Motor neuron (in vitro differentiated cells): ENCODE measurements at regions not wholly inside any gene's neighbourhood (a gene's known extent, or its start where the extent isn't known, plus 50 kb on each side); places are given as distances from the start of the nearest gene placed in this dataset.

ENCODE experiments used
- ATAC-seq, 8 experiments: fragments of 200-7000 bp; cut with Tn5 transposase; replicated peaks in 6 of 8; 2 replicates each; pipeline ENCODE4 v1.8.0; 2021; ENCODE audit warnings: mild to moderate bottlenecking in 8 of 8, moderate library complexity in 8 of 8
- H3K27ac ChIP-seq, 2 donors: fragments of 250-450 bp; sonication (Bioruptor Pico); 2 replicates each; pipeline ENCODE4 v1.9.0; 2021; ENCODE audit warnings: antibody characterized with exemption in 2 of 2, mild to moderate bottlenecking in 2 of 2, moderate library complexity in 1 of 2
- H3K4me1 ChIP-seq, 2 donors: fragments of 250-450 bp; sonication (Bioruptor Pico); replicated peaks in 1 of 2; 2 replicates each; pipeline ENCODE4 v1.6.1; 2021; ENCODE audit warnings: antibody characterized with exemption in 2 of 2, mild to moderate bottlenecking in 2 of 2, moderate library complexity in 1 of 2
- H3K4me3 ChIP-seq, 5 donors: fragments of 250-450 bp; sonication (Bioruptor Pico); 2 replicates each; pipeline ENCODE4 v1.9.0; 2021; ENCODE audit warnings: antibody characterized with exemption in 5 of 5, mild to moderate bottlenecking in 5 of 5, moderate library complexity in 4 of 5
- WGBS, 10 experiments: fragments of 450-650 bp; shearing (Covaris generic); methylation state at CpG; one replicate each; pipeline ENCODE4 v1.0.0; 2022; 5-methylcytosine and 5-hydroxymethylcytosine counted together
- in situ Hi-C, 9 experiments: fragments of 400-800 bp; cut with MboI; loops; one replicate each; pipeline ENCODE4 v1.15.0; 2021; ENCODE audit warnings: low sequenced_read_pairs in 9 of 9, low pct_unique_long_range_greater_than_20kb in 2 of 9; ENCODE audit not compliant: unreplicated experiment in 9 of 9

DNA sequence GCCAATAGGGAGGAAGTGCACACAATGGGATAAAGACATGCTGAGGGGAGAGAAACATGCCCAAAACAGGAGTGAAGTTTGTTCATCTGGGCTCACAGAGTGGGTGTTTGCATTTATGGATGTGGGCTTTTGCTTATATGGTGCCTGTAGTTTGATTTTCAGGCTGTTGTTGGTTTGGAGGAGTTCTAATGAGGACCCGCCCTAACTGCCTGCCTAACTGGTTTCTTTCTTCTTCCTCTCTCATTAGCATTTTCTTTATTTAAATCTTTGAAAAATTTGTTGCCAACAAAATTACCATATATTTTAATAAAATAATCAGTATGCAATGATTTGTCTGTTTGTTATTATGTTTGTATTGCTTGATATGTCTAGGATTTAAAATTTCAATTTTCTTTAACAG lies 1965.8 kb downstream of the C4orf33 start:
- WGBS, 10 experiments: 0 to 90% (median 13%) methylated on average over 1 of the region's 1 CpG; no CpG with 5 or more reads in 4 of the 10 experiments
- no peak overlapping the region for H3K27ac ChIP-seq
- no peak overlapping the region for H3K4me3 ChIP-seq
- in situ Hi-C loops: no loop called here
- no peaks in the 10 kb centered on the region for H3K4me1 ChIP-seq
- no peak for ATAC-seq

DNA sequence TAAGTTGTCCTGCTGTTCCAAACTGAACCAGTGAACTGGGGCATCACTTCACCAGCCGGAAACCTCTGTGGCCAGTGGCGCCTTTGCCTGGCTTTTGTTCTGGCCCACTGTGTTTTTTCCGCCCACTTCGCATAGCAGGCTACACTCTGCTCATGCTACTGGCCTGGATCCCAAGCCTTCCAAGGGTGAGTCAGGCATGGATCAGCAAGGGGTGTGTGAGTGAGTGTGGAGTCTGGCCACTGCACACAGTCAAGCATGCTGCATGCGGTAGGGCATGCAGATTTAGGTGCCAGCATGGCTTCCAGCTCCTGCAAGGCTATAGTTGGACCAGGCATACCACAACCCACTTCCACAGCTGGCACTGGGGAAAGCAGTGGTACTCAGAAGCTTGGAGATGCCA lies 1967.9 kb downstream of the C4orf33 start:
- Histone ChIP-seq H3K27ac (no peak overlapping the region), H3K4me3 (no peak overlapping the region), H3K4me1 (no peaks in the 10 kb centered on the region)
- in situ Hi-C loops: no loop called here
- 8 to 100% (median 90%) methylated on average over 2 to 4 of the region's 5 CpGs; no CpG with 5 or more reads in 5 of the 10 experiments for WGBS, 10 experiments
- ATAC-seq: no peak

DNA sequence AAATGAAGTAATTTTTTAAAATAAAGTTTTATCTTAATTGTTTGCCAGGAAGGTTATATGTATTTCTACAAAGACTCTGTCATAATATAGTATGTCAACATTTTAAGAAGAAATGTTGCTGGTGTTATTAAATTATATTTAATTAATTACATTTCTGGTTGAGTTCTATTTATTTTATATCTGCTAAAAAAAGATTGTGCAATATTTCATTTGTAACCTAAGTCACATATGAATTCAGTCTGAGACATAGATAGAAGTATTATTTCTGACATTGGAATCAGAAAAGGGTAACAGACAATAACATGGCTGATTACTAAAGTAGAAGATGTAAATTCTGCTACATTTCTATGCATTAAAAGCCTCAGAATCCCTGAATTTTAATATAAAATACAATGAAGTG lies 1985.1 kb downstream of the C4orf33 start:
- in situ Hi-C loops: no loop called here
- ATAC-seq: no peak

DNA sequence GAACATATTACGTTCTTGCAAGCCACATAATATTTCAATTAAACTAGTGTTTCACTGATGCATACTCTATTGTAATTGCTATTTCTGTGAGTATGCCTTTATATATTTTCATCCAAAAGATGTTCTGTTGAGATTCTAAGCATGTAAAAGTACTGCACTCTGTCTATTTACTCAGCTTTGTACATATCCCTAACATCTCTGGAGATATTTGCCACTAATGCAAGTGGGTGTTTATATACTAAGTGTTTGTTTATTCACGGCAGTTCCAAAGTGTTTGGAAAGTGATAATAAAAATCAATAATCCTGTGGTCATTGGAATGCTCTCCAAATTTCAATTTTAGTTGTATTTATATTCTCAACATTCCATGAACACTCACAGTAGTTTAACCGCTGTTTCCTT lies 1989.0 kb downstream of the C4orf33 start:
- H3K4me1 ChIP-seq: no peaks in the 10 kb centered on the region
- WGBS, 10 experiments: 10 to 100% (median 90%) methylated on average over 1 to 3 of the region's 3 CpGs
- no peak overlapping the region for H3K27ac ChIP-seq
- H3K4me3 ChIP-seq: no peak overlapping the region
- ATAC-seq: peak in 1 of 8 experiments; percentile 68
- in situ Hi-C loops: no loop called here

More for the DNA sequence above, 1985.1 kb downstream of the C4orf33 start:
- Histone ChIP-seq H3K27ac (no peak overlapping the region), H3K4me3 (no peak overlapping the region), H3K4me1 (no peaks in the 10 kb centered on the region)

DNA sequence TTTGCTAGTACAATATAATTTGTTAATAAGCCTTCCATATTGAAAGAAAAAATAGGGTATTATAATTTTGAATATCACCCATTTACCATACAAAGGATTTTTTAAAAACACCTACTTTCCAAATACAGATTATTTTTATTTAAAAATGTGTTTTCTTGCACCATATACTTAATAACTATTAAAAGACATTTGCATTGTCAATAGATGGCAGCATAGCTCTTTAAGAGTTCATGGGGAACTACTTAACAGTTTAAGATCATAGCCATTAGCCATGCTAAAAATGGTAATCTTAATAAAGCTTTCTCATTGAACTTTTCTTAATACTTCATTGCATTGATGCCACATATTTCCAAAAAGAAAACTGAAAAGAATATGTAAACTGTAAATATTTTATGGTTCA lies 1995.9 kb downstream of the C4orf33 start:
- Histone ChIP-seq H3K27ac (no peak overlapping the region), H3K4me1 (peaks cover 0 to 2% of the 10 kb centered on the region in 2 donors), H3K4me3 (no peak overlapping the region)
- in situ Hi-C loops: no loop called here
- ATAC-seq: peak in 1 of 8 experiments; percentile 60

DNA sequence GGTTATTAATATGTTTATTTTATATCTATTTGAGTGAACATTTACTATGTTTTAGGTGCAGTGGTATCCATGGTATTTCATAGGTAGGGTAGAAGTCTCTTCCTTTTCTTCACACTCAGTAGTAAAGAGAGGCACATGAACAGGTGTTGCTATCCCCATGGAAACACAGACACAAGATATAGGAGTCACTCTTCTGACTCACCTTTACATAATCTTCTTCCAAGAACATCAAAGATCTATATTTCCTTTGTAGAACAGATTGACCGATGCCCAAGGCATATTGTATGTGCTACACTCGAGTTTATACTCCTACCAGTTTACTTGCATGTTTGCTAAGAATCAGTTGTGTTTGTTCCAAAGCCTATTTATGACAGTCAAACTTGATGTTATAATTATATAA lies 1997.4 kb downstream of the C4orf33 start:
- 0 to 100% (median 69%) methylated on average over 1 to 2 of the region's 2 CpGs; no CpG with 5 or more reads in 2 of the 10 experiments for WGBS, 10 experiments
- in situ Hi-C loops: no loop called here
- no peak overlapping the region for H3K27ac ChIP-seq
- no peak overlapping the region for H3K4me3 ChIP-seq
- peaks cover 0 to 2% of the 10 kb centered on the region in 2 donors for H3K4me1 ChIP-seq
- no peak for ATAC-seq

DNA sequence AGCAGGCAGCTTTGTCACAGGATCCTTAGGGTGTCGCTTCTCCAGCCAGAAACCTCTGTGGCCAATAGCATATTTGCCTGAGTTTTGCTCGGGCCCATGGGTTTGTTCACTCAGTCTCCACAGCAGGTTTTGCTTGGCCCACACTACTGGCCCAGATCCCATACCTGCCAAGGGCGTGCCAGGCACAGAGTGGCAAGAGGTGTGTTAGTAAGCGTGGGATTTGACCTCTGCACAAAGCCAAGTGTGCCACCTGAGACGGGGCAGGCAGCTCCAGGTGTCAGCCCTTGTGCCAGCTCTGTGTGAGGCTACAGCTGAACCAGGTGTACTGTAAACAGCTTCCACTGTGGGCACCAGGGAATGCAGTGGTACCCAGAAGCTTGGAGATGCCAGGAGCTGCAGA lies 2003.0 kb downstream of the C4orf33 start:
- in situ Hi-C loops: no loop called here
- Histone ChIP-seq H3K4me3 (no peak overlapping the region), H3K27ac (no peak overlapping the region), H3K4me1 (no peaks in the 10 kb centered on the region)
- no peak for ATAC-seq
- 0 to 97% (median 89%) methylated on average over 1 to 4 of the region's 5 CpGs; no CpG with 5 or more reads in 7 of the 10 experiments for WGBS, 10 experiments

DNA sequence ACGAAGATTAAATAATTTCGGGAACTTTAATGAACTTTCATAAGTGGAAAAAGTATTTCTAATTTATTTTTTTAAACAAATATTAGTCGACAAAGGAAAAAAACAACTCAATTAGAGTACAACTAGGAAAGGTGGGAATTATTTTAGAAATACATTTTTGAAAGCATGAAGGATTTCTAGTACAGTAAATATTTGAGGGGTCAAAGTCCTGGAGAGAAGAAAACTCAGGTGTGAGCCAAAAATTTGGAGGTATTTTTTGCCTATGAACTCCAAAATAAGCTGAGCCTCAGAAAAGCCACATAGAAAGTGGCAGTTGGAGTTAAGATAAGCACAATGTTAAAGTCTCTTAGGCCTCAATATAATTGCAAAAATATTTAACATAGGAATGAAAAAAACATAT lies 2017.3 kb downstream of the C4orf33 start:
- Histone ChIP-seq H3K4me1 (no peaks in the 10 kb centered on the region), H3K4me3 (no peak overlapping the region), H3K27ac (no peak overlapping the region)
- in situ Hi-C loops: no loop called here
- ATAC-seq: no peak
- 4 to 100% (median 85%) methylated on average over 1 to 3 of the region's 3 CpGs; no CpG with 5 or more reads in 2 of the 10 experiments for WGBS, 10 experiments

DNA sequence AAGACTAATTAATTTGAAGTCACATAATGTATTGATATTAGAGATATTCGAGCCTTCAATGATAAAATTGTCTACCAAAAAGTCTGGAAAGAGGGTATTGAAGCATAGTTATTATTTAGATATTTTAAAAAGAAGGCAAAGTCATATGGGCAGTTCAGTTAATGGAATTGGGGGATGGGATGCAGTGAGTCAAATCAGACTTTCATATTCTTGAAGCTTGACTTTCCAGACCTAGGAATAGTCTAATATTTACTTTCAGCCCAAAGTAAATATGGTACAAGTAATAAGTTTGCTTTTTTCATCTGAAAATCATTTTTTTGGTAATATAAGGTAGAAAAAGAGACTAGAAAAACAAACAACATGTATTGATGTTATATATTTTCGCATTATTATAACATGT lies 2017.8 kb downstream of the C4orf33 start:
- Histone ChIP-seq H3K4me3 (no peak overlapping the region), H3K4me1 (no peaks in the 10 kb centered on the region), H3K27ac (no peak overlapping the region)
- 0 to 100% (median 82%) methylated on average over 1 to 2 of the region's 2 CpGs; no CpG with 5 or more reads in 1 of the 10 experiments for WGBS, 10 experiments
- ATAC-seq: no peak
- in situ Hi-C loops: no loop called here

DNA sequence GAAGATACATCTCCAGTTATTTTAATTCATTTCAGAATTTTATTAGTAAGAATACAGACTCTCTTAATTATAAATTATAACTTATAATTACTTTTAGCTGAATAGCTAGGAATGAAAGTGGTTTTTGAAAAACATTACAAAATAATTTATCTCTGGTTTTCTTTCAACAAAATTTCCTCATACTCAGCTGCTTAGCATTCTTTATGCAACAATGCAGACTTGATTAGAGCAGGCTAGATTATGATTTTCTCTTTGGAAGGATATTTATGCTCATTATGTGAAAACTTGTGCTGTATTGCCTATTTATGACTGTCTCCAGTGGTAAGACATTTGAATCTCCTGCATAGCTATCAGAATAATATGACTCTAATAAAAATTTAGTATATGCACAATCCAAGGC lies 2023.7 kb downstream of the C4orf33 start:
- in situ Hi-C loops: no loop called here
- no peak overlapping the region for H3K4me3 ChIP-seq
- ATAC-seq: no peak

DNA sequence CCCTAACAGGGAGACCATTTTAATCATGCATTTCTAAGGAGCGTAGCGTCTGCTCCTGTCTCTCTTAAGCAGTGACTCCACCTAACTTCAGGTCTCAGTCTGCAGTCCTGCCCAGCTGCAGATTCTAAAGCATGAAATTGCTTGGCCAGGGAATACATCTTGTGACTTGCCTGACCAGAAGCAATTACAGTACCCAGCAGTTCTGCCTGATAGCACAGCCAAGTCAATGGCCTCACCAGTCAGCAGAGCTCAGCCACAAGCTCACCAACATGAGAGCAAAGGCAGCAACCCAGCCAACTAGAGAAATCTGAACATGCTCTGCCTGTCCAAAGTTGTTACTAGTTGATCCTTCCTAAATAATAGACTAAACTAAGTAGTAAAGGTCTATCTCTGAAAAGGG lies 2011.9 kb upstream of the PCDH10 start:
- H3K4me1 ChIP-seq: no peaks in the 10 kb centered on the region
- H3K27ac ChIP-seq: no peak overlapping the region
- no peak for ATAC-seq
- no peak overlapping the region for H3K4me3 ChIP-seq
- in situ Hi-C loops: no loop called here
- WGBS, 10 experiments: 17 to 100% (median 73%) methylated on average over 2 of the region's 2 CpGs; no CpG with 5 or more reads in 6 of the 10 experiments

More for the DNA sequence above, 2023.7 kb downstream of the C4orf33 start:
- no peaks in the 10 kb centered on the region for H3K4me1 ChIP-seq
- no peak overlapping the region for H3K27ac ChIP-seq

DNA sequence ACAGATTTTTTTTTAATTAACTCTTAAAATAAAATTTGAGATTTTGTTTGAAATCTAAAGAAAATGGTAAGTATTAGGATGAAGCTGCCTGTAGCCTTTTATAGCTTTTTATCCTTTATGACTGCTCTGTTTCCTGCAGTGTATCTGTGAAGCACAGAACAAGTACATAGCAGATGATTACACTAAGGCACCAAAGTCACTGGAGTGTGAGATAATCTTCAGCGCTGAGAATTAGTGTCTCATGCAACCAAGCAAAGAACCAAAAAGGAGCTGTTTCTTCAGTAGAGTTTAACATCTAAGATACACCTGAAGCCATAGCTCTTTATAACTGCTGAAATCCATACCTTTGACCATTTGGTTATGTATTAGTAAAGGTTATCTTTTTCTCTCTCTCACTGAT lies 1989.8 kb upstream of the PCDH10 start:
- WGBS, 10 experiments: 0 to 100% (median 58%) methylated on average over 1 of the region's 1 CpG; no CpG with 5 or more reads in 2 of the 10 experiments
- Histone ChIP-seq H3K4me1 (no peaks in the 10 kb centered on the region), H3K27ac (no peak overlapping the region), H3K4me3 (no peak overlapping the region)
- ATAC-seq: no peak
- in situ Hi-C loops: no loop called here

DNA sequence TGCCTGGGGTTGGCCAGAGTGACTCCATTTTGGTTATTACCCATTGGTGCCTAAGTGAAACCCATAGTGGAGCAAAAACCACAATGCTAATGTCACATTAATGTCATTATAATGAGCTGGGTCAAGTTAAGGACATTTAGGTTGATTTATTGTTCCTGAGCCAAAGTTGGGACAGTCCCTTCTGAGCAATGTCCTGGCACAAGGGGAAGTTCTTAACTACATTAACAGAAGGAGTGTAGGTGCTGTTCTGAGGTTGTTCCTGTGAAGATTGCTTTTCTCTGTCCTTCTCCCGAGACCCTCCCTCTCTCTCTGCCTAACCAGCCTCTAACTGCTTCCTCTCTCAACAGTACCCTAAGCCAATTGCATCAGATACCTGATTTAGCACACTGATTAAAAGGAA lies 1956.8 kb upstream of the PCDH10 start:
- in situ Hi-C loops: no loop called here
- 0 to 71% (median 0%) methylated on average over 1 of the region's 1 CpG; no CpG with 5 or more reads in 7 of the 10 experiments for WGBS, 10 experiments
- Histone ChIP-seq H3K27ac (no peak overlapping the region), H3K4me3 (no peak overlapping the region), H3K4me1 (no peaks in the 10 kb centered on the region)
- ATAC-seq: no peak

DNA sequence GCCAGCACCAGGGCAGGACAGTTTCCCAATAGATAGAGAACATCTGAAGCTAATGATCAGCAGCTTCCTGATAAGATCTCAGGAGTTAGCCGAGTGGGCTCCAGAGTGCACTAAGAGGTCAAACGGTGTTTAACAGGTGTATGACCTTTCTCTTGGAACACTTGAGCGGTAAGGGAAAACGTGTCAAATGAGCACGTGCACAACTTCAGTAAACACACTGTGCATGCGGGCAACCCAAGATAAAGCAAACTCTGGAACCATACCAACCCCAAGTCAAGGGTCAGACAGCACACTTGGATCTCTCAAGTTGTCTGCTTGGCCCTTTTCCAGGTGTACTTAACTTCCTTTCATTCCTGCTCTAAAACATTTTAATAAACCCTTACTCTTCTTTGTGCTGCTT lies 1941.5 kb upstream of the PCDH10 start:
- no peak for ATAC-seq
- no peak overlapping the region for H3K27ac ChIP-seq
- in situ Hi-C loops: no loop called here
- no peak overlapping the region for H3K4me3 ChIP-seq
- WGBS, 10 experiments: 19 to 96% (median 90%) methylated on average over 2 to 4 of the region's 6 CpGs; no CpG with 5 or more reads in 3 of the 10 experiments
- no peaks in the 10 kb centered on the region for H3K4me1 ChIP-seq
